Stimulated activated CD4-positive, alpha-beta T cell treated with anti-CD3 and anti-CD28 coated beads, Interleukin-15, amount 100 ng/mL, for 24 hours (primary cell): ENCODE measurements at regions not wholly inside any gene's neighbourhood (a gene's known extent, or its start where the extent isn't known, plus 50 kb on each side); places are given as distances from the start of the nearest gene placed in this dataset.

Source experiments
- DNase-seq: peaks from one replicate; pipeline ENCODE4 v3.0.0-alpha.2; 2020

- DNase-seq, result no peak
Observed at GRCh38 chr20:19958928-19959327, 58.2 kb upstream of the NAA20 start.

DNA sequence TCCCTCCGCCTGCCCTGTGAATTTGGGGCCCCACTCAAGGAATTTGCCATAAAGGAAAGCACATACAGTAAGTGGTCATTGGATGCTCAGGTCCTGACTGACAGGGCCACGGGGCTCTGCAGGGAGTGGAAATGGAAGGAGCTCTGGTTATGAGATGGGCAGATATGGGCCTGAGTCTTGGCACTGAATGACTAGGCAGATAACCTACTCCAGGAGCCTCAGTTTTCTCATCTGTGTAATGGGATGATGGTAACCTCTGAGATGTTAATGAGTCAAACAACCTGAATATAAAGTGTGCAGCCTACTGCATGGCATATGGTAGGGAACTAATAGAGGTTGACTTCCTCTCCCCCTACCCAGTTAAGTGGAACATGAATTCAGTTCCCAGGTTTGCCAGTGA lies 56.4 kb upstream of the NAA20 start:
- no peak for DNase-seq

DNA sequence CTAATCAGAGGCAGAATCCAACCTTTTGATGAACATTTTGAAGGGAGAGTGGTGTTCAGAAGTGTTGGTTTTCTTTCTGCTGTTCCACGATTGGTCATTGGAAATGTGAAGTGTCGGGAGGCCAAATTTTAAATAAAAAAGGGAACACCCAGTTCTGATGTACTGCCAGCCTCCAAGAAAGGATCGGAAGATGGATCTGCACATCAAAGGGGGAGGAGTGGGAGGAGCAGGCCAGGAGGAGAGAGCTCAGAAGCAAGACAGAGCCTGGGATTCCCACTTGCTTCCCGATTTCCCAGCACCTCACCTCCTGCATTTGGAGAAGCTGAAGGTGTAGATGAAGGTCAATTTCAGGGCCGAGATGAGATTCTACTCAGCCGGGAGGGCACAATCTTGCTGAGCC lies 55.9 kb upstream of the NAA20 start:
- DNase-seq, result no peak

DNA sequence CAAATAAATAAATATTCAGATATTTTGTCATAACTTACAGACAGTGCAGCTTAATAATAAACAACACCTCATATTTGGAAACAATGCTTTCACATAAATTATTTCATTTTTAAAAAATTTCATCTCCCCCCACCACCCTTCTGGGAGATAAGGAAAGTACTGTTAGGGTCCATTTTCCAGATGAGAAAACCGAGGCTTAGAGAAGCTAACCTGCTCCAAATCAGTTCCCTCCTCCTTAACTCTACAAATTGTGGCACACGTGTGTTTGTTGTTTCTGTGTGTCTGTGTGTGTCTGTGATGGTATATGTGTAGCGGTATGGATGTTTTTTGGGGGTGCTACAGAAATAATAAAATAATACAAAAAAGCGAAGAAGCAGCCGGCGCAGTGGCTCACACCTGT lies 54.2 kb upstream of the NAA20 start:
- no peak for DNase-seq

DNA sequence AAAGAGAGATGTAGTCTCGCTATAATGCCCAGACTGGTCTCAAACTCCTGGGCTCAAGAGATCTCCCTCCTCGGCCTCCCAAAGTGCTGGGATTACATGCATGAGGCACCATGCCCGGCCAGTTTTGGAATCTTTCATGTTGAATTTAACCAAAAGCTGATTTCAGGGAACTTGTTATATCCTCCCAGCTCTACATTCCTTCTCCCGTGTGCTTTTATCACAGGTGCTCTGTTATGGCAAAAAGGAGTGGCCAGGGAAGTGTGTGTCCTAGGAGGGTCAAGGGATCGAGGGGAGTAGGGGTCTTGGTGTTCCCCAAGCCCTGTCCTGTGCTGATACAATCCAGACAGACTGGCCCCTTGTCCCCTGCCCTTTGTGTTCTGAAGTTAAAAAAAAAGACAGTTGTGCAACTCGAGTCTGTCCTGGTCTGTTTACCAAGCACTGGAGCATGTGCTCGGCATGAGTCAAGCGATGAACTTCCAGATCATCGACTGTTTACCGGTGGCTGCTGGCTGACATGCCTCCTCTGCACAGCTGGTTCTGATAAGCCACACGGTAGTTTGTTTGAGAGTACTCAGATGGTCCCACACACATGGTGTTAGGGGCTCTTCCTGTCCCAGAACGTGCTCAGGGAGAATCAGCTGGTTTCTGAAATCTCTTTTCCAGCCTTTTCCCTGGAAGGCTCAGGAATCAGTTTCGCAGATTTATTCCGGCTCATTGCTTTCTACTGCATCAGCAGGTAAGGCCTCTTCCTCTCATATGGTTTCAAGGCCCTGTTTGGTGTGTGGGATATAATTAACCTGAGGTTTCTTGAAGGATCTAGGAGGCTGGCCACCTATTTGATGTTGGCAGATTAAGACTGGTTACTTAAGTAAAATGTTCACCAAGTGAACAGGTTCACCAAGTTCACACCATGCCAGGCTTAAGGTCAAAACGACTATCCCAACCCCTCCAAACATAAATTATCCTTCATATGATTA lies 52.6 kb upstream of the NAA20 start:
- DNase-seq, result no peak

- no peak for DNase-seq
Observed at GRCh38 chr20:19966840-19967239, 50.3 kb upstream of the NAA20 start.
